ENCODE measurements at regions not wholly inside any gene's neighbourhood (a gene's known extent, or its start where the extent isn't known, plus 50 kb on each side); places are given as distances from the start of the nearest gene placed in this dataset.

- H3K27me3 ChIP-seq (ENCODE audit: insufficient read depth, low read length), result peaks cover 87% of the 10 kb centered on the region
- H3K4me3 ChIP-seq (ENCODE audit: low read depth, low read length), result no peak overlapping the region
- H3K27ac ChIP-seq (ENCODE audit: low read depth, low read length), result no peak overlapping the region
- H3K79me2 ChIP-seq (ENCODE audit: control insufficient read depth, insufficient read depth, low read length, unreplicated experiment), result no peaks in the 10 kb centered on the region
- no peaks in the 10 kb centered on the region for H3K4me1 ChIP-seq (ENCODE audit: control insufficient read depth, insufficient read depth, low read length, unreplicated experiment)
- no peaks in the 10 kb centered on the region for H3K36me3 ChIP-seq (ENCODE audit: insufficient read depth, low read length)
- no peak overlapping the region for H2AFZ ChIP-seq (ENCODE audit: low read length, unreplicated experiment)
These were observed 68.4 kb upstream of the TOPAZ1 start for GRCh38 chr3:44173263-44173662.

GRCh38 chr3:44175070-44175469, 66.6 kb upstream of the TOPAZ1 start:
- Histone ChIP-seq H3K27ac (ENCODE audit: low read depth, low read length) (no peak overlapping the region), H2AFZ (ENCODE audit: low read length, unreplicated experiment) (no peak overlapping the region), H3K27me3 (ENCODE audit: insufficient read depth, low read length) (peaks cover 83% of the 10 kb centered on the region), H3K36me3 (ENCODE audit: insufficient read depth, low read length) (no peaks in the 10 kb centered on the region), H3K4me1 (ENCODE audit: control insufficient read depth, insufficient read depth, low read length, unreplicated experiment) (no peaks in the 10 kb centered on the region), H3K79me2 (ENCODE audit: control insufficient read depth, insufficient read depth, low read length, unreplicated experiment) (no peaks in the 10 kb centered on the region), H3K4me3 (ENCODE audit: low read depth, low read length) (no peak overlapping the region)

- Histone ChIP-seq H3K27me3 (ENCODE audit: insufficient read depth, low read length) (peaks cover 83% of the 10 kb centered on the region), H3K79me2 (ENCODE audit: control insufficient read depth, insufficient read depth, low read length, unreplicated experiment) (no peaks in the 10 kb centered on the region), H3K4me3 (ENCODE audit: low read depth, low read length) (no peak overlapping the region), H3K36me3 (ENCODE audit: insufficient read depth, low read length) (no peaks in the 10 kb centered on the region), H2AFZ (ENCODE audit: low read length, unreplicated experiment) (no peak overlapping the region), H3K4me1 (ENCODE audit: control insufficient read depth, insufficient read depth, low read length, unreplicated experiment) (no peaks in the 10 kb centered on the region), H3K27ac (ENCODE audit: low read depth, low read length) (no peak overlapping the region)
These were observed 62.4 kb upstream of the TOPAZ1 start for GRCh38 chr3:44179246-44179645.

- Histone ChIP-seq H3K4me3 (ENCODE audit: low read depth, low read length) (no peak overlapping the region), H2AFZ (ENCODE audit: low read length, unreplicated experiment) (no peak overlapping the region), H3K36me3 (ENCODE audit: insufficient read depth, low read length) (no peaks in the 10 kb centered on the region), H3K27ac (ENCODE audit: low read depth, low read length) (no peak overlapping the region), H3K4me1 (ENCODE audit: control insufficient read depth, insufficient read depth, low read length, unreplicated experiment) (no peaks in the 10 kb centered on the region), H3K27me3 (ENCODE audit: insufficient read depth, low read length) (peaks cover 88% of the 10 kb centered on the region), H3K79me2 (ENCODE audit: control insufficient read depth, insufficient read depth, low read length, unreplicated experiment) (no peaks in the 10 kb centered on the region)
These were observed 57.2 kb upstream of the TOPAZ1 start for GRCh38 chr3:44184319-44184953.

- Histone ChIP-seq H3K4me1 (ENCODE audit: control insufficient read depth, insufficient read depth, low read length, unreplicated experiment) (no peaks in the 10 kb centered on the region), H2AFZ (ENCODE audit: low read length, unreplicated experiment) (no peak overlapping the region), H3K4me3 (ENCODE audit: low read depth, low read length) (no peak overlapping the region), H3K27me3 (ENCODE audit: insufficient read depth, low read length) (peaks cover 87% of the 10 kb centered on the region), H3K79me2 (ENCODE audit: control insufficient read depth, insufficient read depth, low read length, unreplicated experiment) (no peaks in the 10 kb centered on the region), H3K36me3 (ENCODE audit: insufficient read depth, low read length) (no peaks in the 10 kb centered on the region), H3K27ac (ENCODE audit: low read depth, low read length) (no peak overlapping the region)
These were observed 56.2 kb upstream of the TOPAZ1 start for GRCh38 chr3:44185396-44185915.

GRCh38 chr3:44186111-44186672, 55.5 kb upstream of the TOPAZ1 start:
- Histone ChIP-seq H3K27ac (ENCODE audit: low read depth, low read length) (no peak overlapping the region), H2AFZ (ENCODE audit: low read length, unreplicated experiment) (no peak overlapping the region), H3K79me2 (ENCODE audit: control insufficient read depth, insufficient read depth, low read length, unreplicated experiment) (no peaks in the 10 kb centered on the region), H3K27me3 (ENCODE audit: insufficient read depth, low read length) (peaks cover 85% of the 10 kb centered on the region), H3K4me1 (ENCODE audit: control insufficient read depth, insufficient read depth, low read length, unreplicated experiment) (no peaks in the 10 kb centered on the region), H3K4me3 (ENCODE audit: low read depth, low read length) (no peak overlapping the region), H3K36me3 (ENCODE audit: insufficient read depth, low read length) (no peaks in the 10 kb centered on the region)

GRCh38 chr3:44186712-44187111, 55.0 kb upstream of the TOPAZ1 start:
- H3K4me3 ChIP-seq (ENCODE audit: low read depth, low read length), result no peak overlapping the region
- H2AFZ ChIP-seq (ENCODE audit: low read length, unreplicated experiment), result no peak overlapping the region
- H3K4me1 ChIP-seq (ENCODE audit: control insufficient read depth, insufficient read depth, low read length, unreplicated experiment), result no peaks in the 10 kb centered on the region
- H3K27me3 ChIP-seq (ENCODE audit: insufficient read depth, low read length), result peaks cover 85% of the 10 kb centered on the region
- H3K27ac ChIP-seq (ENCODE audit: low read depth, low read length), result no peak overlapping the region
- H3K36me3 ChIP-seq (ENCODE audit: insufficient read depth, low read length), result no peaks in the 10 kb centered on the region
- no peaks in the 10 kb centered on the region for H3K79me2 ChIP-seq (ENCODE audit: control insufficient read depth, insufficient read depth, low read length, unreplicated experiment)

Data from ACC112 (cell line).